Caco-2 (cell line): ENCODE measurements at regions not wholly inside any gene's neighbourhood (a gene's known extent, or its start where the extent isn't known, plus 50 kb on each side); places are given as distances from the start of the nearest gene placed in this dataset.

Source experiments
- BruUV-seq: library from RNA; stranded (reverse); fragments of 400-500 nt; replicated peaks from 2 replicates; lab custom pipeline; 2021; lab: Mats Ljungman, UMichigan
- CTCF ChIA-PET: fragments of 300-600 bp; sonication (Branson Sonifier 250); formaldehyde crosslinking; loops from one replicate; lab custom pipeline; 2022; ENCODE audit warnings: antibody characterized with exemption; lab: Charles Lee
- POLR2A ChIA-PET: fragments of 300-600 bp; sonication (Branson Sonifier 250); formaldehyde crosslinking; loops from one replicate; lab custom pipeline; 2022; ENCODE audit warnings: antibody characterized with exemption; lab: Charles Lee
- DNase-seq, 2 experiments: peaks; one replicate each; pipeline versions ENCODE4 v3.0.0 to v3.0.0-alpha.2; 2020 to 2022
- H3K27me3 ChIP-seq: replicated peaks from 2 replicates; pipeline ENCODE4 v1.6.0; 2011; ENCODE audit warnings: low read length; ENCODE audit not compliant: control insufficient read depth, insufficient read depth
- H3K36me3 ChIP-seq: 2 replicates; pipeline ENCODE4 v1.5.1; 2011; ENCODE audit warnings: low read length; ENCODE audit not compliant: control insufficient read depth, insufficient read depth
- H3K4me1 ChIP-seq: fragments of 250-450 bp; sonication (Bioruptor Pico); 2 replicates; pipeline ENCODE4 v1.5.1; 2020; ENCODE audit warnings: mild to moderate bottlenecking
- H3K4me3 ChIP-seq: 2 replicates; pipeline ENCODE4 v1.5.1; 2011; ENCODE audit warnings: low read depth, mild to moderate bottlenecking, control low read depth, low read length
- H3K9me3 ChIP-seq: fragments of 250-450 bp; sonication (Bioruptor Pico); 2 replicates; pipeline ENCODE4 v1.5.1; 2020; ENCODE audit warnings: mild to moderate bottlenecking, moderate library complexity
- H3K27ac Mint-ChIP-seq: one replicate; pipeline ENCODE4 v1.8.0; 2022; ENCODE audit warnings: mixed read lengths; ENCODE audit not compliant: unreplicated experiment
- H3K27me3 Mint-ChIP-seq: one replicate; pipeline ENCODE4 v1.8.0; 2022; ENCODE audit warnings: mixed read lengths; ENCODE audit not compliant: insufficient read depth, unreplicated experiment
- H3K36me3 Mint-ChIP-seq: one replicate; pipeline ENCODE4 v1.8.0; 2022; ENCODE audit warnings: mild to moderate bottlenecking, mixed read lengths; ENCODE audit not compliant: insufficient read depth, unreplicated experiment
- H3K4me1 Mint-ChIP-seq: one replicate; pipeline ENCODE4 v1.8.0; 2022; ENCODE audit warnings: low read depth, mixed read lengths; ENCODE audit not compliant: unreplicated experiment
- H3K4me3 Mint-ChIP-seq: one replicate; pipeline ENCODE4 v1.8.0; 2022; ENCODE audit warnings: mild to moderate bottlenecking, moderate library complexity, mixed read lengths; ENCODE audit not compliant: unreplicated experiment
- H3K9me3 Mint-ChIP-seq: one replicate; pipeline ENCODE4 v1.8.0; 2022; ENCODE audit warnings: mixed read lengths; ENCODE audit not compliant: unreplicated experiment
- CTCF ChIP-seq, 2 experiments: fragments of 200-600 bp in 1 of 2; IDR thresholded peaks; 1 replicate in 1 of 2; 2 replicates in 1 of 2; pipeline versions ENCODE4 v1.5.1 to v1.8.0; 2011 to 2022; ENCODE audit warnings: antibody characterized with exemption in 1 of 2, control low read depth in 1 of 2, inconsistent platforms in 1 of 2, low read depth in 1 of 2, low read length in 1 of 2, mild to moderate bottlenecking in 1 of 2, moderate library complexity in 1 of 2; ENCODE audit not compliant: insufficient read depth in 1 of 2, severe bottlenecking in 1 of 2, unreplicated experiment in 1 of 2
- intact Hi-C: fragments of 100-400 bp; cut with micrococcal nuclease; formaldehyde crosslinking; loops from one replicate; pipeline ENCODE4 v1.10.0; 2022; ENCODE audit not compliant: unreplicated experiment

DNA sequence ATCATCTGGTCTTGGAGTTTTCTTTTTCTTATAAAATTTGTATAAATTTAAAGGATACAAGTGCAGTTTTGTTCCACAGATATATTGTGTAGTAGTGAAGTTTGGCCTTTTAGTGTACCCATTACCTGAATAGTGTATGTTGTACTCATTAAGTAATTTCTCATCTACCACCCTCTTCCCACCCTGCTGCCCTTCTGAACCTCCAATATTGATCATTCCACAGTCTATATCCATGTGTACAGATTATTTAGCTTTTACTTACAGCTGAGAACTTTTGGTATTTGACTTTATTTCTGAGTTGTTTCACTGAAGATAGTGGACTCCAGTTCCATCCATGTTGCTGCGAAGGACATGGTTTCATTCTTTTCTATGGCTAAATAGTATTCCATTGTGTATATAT lies 63.1 kb upstream of the NR3C1 start:
- no peak for DNase-seq
- Histone ChIP-seq H3K27me3 (no peaks in the 10 kb centered on the region), H3K4me1 (peaks cover 5% of the 10 kb centered on the region; the same call in 1 of the 2 replicates), H3K36me3 (no peaks in the 10 kb centered on the region), H3K9me3 (peaks cover 3% of the 10 kb centered on the region; the same call in 1 of the 2 replicates), H3K4me3 (no peak overlapping the region)
- no peak for TF ChIP-seq CTCF (IDR thresholded peaks at IDR 0.05; ENCODE audit: insufficient read depth in 1 of 2, low read depth in 1 of 2, low read length in 1 of 2, severe bottlenecking in 1 of 2, unreplicated experiment in 1 of 2)
- Mint-ChIP-seq H3K9me3 (no peaks in the 10 kb centered on the region), H3K36me3 (no peaks in the 10 kb centered on the region), H3K27ac (no peak overlapping the region), H3K27me3 (no peaks in the 10 kb centered on the region), H3K4me3 (no peak overlapping the region), H3K4me1 (no peaks in the 10 kb centered on the region)
- ChIA-PET CTCF (no interaction called here), POLR2A (no interaction called here)
- no TSS peak for BruUV-seq
- intact Hi-C loops, result no loop called here

DNA sequence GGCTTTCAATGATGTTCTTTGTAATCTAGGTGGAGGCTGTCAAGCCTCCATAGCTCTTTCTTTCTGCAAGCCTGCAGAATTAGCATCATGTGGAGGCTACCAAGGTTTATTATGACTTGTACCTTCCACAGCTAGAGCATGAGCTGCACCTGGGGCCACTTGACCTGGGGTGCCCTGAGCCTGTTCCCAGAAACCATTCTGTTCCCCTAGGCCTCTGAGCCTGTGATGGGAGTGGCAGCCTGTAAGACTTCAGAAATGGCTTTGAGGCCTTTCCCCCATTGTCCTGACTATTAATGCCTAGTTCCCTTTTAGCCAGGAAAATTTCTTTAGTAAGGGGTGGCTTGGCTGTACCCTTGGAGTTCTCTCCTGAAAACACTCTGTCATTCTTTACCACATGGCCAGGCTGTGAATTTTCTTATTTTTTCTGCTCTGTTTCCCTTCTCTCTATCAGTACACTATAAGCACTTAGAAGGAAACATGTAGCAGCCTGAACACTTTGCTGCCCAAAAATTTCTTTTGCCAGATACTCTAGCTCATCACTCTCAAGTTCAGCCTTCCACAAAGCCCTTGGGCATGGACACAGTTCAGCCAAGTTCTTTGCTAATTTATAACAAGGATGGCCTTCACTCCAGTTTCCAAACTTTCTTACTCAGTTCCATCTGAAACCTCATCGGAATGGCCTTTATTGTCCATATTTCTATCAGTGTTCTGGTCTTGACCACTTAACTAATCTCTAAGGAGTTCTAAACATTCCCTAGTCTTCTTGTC lies 61.4 kb upstream of the NR3C1 start:
- Mint-ChIP-seq H3K4me3 (no peak overlapping the region), H3K27ac (no peak overlapping the region), H3K36me3 (no peaks in the 10 kb centered on the region), H3K9me3 (no peaks in the 10 kb centered on the region), H3K4me1 (no peaks in the 10 kb centered on the region), H3K27me3 (no peaks in the 10 kb centered on the region)
- H3K9me3 ChIP-seq, result peaks cover 3% of the 10 kb centered on the region; the same call in 1 of the 2 replicates
- no peaks in the 10 kb centered on the region for H3K36me3 ChIP-seq
- H3K4me3 ChIP-seq, result no peak overlapping the region
- CTCF ChIA-PET, result no interaction called here
- intact Hi-C loops, result no loop called here
- POLR2A ChIA-PET, result no interaction called here
- TF ChIP-seq CTCF (IDR thresholded peaks at IDR 0.05; ENCODE audit: insufficient read depth in 1 of 2, low read depth in 1 of 2, low read length in 1 of 2, severe bottlenecking in 1 of 2, unreplicated experiment in 1 of 2), result no peak
- no TSS peak for BruUV-seq
- no peak for DNase-seq
- H3K4me1 ChIP-seq, result peaks cover 5% of the 10 kb centered on the region; the same call in 1 of the 2 replicates
- no peaks in the 10 kb centered on the region for H3K27me3 ChIP-seq

DNA sequence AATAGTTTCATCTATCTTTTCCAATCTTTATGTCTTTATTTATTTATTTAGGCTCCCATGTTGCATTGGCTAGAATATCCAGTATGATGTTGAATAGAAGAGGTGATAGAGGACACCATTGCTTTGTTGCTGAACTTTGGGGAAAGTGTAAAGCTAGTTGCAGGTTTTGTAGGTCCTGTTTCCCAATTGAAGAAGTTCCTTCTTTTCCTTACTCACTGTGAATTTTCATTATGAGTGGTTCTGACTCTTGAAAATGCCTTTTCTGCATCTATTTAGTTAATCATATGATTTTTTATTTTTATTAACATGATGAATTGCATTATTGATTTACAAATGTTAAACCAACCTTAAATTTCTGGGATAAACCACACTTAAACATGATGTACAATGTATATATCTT lies 58.9 kb upstream of the NR3C1 start:
- no peaks in the 10 kb centered on the region for H3K27me3 Mint-ChIP-seq
- H3K27ac Mint-ChIP-seq, result no peak overlapping the region
- no peaks in the 10 kb centered on the region for H3K4me1 Mint-ChIP-seq
- no peak for TF ChIP-seq CTCF (IDR thresholded peaks at IDR 0.05; ENCODE audit: insufficient read depth in 1 of 2, low read depth in 1 of 2, low read length in 1 of 2, severe bottlenecking in 1 of 2, unreplicated experiment in 1 of 2)
- ChIA-PET CTCF (no interaction called here), POLR2A (no interaction called here)
- no peaks in the 10 kb centered on the region for H3K36me3 Mint-ChIP-seq
- H3K4me3 ChIP-seq, result no peak overlapping the region
- peaks cover 5% of the 10 kb centered on the region; the same call in 1 of the 2 replicates for H3K4me1 ChIP-seq
- no peaks in the 10 kb centered on the region for H3K36me3 ChIP-seq
- no peaks in the 10 kb centered on the region for H3K27me3 ChIP-seq
- intact Hi-C loops, result no loop called here
- H3K9me3 Mint-ChIP-seq, result no peaks in the 10 kb centered on the region
- H3K4me3 Mint-ChIP-seq, result no peak overlapping the region
- no peaks in the 10 kb centered on the region for H3K9me3 ChIP-seq
- no peak for DNase-seq
- BruUV-seq, result no TSS peak
